RWPE2 (cell line): ENCODE measurements at regions not wholly inside any gene's neighbourhood (a gene's known extent, or its start where the extent isn't known, plus 50 kb on each side); places are given as distances from the start of the nearest gene placed in this dataset.

Experiments used
- ATAC-seq: fragments of 200-7000 bp; cut with Tn5 transposase; 3 replicates; pipeline ENCODE4 v1.9.1; 2021; ENCODE audit warnings: low read depth
- DNase-seq: peaks from one replicate; pipeline ENCODE4 v3.0.0-alpha.2; 2020; ENCODE audit warnings: low spot score
- H3K27ac ChIP-seq: fragments of 450-650 bp; 2 replicates; pipeline ENCODE4 v1.5.1; 2017; ENCODE audit warnings: mild to moderate bottlenecking; ENCODE audit not compliant: poor library complexity, severe bottlenecking
- H3K27me3 ChIP-seq: fragments of 250-450 bp; sonication (Bioruptor Pico); 2 replicates; pipeline ENCODE4 v1.5.1; 2021; ENCODE audit warnings: mild to moderate bottlenecking, moderate library complexity; ENCODE audit not compliant: insufficient read depth, poor library complexity, severe bottlenecking
- H3K36me3 ChIP-seq: fragments of 250-450 bp; sonication (Bioruptor Pico); 2 replicates; pipeline ENCODE4 v1.5.1; 2020; ENCODE audit warnings: low read depth, mild to moderate bottlenecking, moderate library complexity
- H3K4me1 ChIP-seq: fragments of 250-450 bp; sonication (Bioruptor Pico); 2 replicates; pipeline ENCODE4 v1.5.1; 2021; ENCODE audit warnings: mild to moderate bottlenecking, moderate library complexity; ENCODE audit not compliant: insufficient read depth, poor library complexity, severe bottlenecking
- H3K4me3 ChIP-seq: fragments of 250-450 bp; sonication (Bioruptor Pico); 2 replicates; pipeline ENCODE4 v1.5.1; 2021; ENCODE audit warnings: mild to moderate bottlenecking, moderate library complexity; ENCODE audit not compliant: severe bottlenecking
- H3K9me3 ChIP-seq: fragments of 250-450 bp; sonication (Bioruptor Pico); 2 replicates; pipeline ENCODE4 v1.5.1; 2021; ENCODE audit warnings: mild to moderate bottlenecking, moderate library complexity; ENCODE audit not compliant: severe bottlenecking
- TF ChIP-seq, protein P1 (sequence below): fragments of 450-650 bp; IDR thresholded peaks from one replicate; pipeline ENCODE4 v1.5.1; 2017; ENCODE audit warnings: mild to moderate bottlenecking, moderate library complexity; ENCODE audit not compliant: poor library complexity, severe bottlenecking

DNA sequence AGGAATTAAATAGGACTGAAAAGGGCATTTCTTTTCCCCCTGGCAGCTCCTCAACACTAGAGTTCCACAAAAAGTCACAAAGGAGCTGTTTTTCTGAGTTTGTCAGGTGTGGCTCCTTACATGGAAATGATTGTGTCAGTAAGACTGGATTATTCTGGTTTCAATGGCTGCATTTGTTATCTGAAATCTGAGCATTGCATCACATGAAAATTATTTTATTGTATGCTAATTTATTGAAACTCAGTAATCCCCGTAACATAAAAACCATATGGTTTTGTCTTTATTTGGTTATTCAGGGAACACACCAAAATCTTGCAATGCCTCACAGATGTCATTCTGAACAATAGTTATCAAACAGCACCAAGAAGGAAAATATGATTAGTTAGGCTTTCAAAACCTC, 439.7 kb upstream of the TNP1 start:
- no peaks in the 10 kb centered on the region for H3K4me1 ChIP-seq
- H3K9me3 ChIP-seq, result peaks cover 5% of the 10 kb centered on the region
- DNase-seq (no peak), ATAC-seq (no peak)
- H3K36me3 ChIP-seq, result no peaks in the 10 kb centered on the region
- no peak overlapping the region for H3K27ac ChIP-seq
- H3K27me3 ChIP-seq, result no peaks in the 10 kb centered on the region
- no peak overlapping the region for H3K4me3 ChIP-seq
- TF ChIP-seq, protein P1, sequence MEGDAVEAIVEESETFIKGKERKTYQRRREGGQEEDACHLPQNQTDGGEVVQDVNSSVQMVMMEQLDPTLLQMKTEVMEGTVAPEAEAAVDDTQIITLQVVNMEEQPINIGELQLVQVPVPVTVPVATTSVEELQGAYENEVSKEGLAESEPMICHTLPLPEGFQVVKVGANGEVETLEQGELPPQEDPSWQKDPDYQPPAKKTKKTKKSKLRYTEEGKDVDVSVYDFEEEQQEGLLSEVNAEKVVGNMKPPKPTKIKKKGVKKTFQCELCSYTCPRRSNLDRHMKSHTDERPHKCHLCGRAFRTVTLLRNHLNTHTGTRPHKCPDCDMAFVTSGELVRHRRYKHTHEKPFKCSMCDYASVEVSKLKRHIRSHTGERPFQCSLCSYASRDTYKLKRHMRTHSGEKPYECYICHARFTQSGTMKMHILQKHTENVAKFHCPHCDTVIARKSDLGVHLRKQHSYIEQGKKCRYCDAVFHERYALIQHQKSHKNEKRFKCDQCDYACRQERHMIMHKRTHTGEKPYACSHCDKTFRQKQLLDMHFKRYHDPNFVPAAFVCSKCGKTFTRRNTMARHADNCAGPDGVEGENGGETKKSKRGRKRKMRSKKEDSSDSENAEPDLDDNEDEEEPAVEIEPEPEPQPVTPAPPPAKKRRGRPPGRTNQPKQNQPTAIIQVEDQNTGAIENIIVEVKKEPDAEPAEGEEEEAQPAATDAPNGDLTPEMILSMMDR, result no peak

DNA sequence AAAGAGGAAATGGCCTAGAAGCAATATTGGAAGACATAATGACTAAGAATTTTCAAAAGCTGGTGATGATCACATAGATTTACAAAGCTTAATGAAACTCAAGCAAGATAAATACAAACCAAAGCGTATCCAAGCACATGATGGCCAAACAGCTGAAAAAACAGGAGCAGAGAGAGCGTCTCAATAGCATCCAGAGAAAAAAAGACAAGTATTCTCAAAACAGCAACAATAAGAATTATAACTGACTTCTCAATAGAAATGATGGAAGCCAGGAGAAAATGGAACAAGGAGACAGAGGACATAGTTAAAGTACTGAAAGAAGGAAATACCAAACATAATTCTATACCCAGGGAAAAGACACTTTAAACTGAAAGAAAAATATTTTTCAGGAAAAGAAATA, 437.2 kb upstream of the TNP1 start:
- Histone ChIP-seq H3K36me3 (no peaks in the 10 kb centered on the region), H3K27me3 (no peaks in the 10 kb centered on the region), H3K4me1 (no peaks in the 10 kb centered on the region), H3K9me3 (peaks cover 5% of the 10 kb centered on the region), H3K4me3 (no peak overlapping the region), H3K27ac (no peak overlapping the region)
- DNase-seq (no peak), ATAC-seq (no peak)
- TF ChIP-seq, protein P1, result no peak

DNA sequence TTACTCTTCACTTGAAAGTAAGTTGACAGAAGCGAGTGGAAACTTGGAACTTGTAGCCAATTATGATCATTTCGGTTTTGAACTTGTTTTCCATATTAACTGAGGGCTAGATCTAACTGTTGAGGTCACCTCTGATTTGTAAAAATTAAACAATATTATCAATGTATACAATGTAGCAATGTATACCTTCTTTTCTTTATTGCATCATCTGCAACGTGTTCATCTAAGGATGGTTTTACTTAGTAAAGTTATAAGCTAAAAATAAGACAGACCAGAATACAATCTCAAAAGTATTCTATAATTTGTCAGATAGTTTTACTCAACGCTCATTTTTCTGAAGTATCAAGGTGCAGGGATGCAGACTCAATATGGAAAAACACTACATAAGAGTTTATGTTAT, 435.0 kb upstream of the TNP1 start:
- Histone ChIP-seq H3K9me3 (peaks cover 5% of the 10 kb centered on the region), H3K4me1 (peaks cover 3% of the 10 kb centered on the region), H3K27ac (no peak overlapping the region), H3K4me3 (no peak overlapping the region), H3K36me3 (no peaks in the 10 kb centered on the region), H3K27me3 (no peaks in the 10 kb centered on the region)
- TF ChIP-seq, protein P1, result no peak
- no peak for ATAC-seq
- DNase-seq, result no peak

DNA sequence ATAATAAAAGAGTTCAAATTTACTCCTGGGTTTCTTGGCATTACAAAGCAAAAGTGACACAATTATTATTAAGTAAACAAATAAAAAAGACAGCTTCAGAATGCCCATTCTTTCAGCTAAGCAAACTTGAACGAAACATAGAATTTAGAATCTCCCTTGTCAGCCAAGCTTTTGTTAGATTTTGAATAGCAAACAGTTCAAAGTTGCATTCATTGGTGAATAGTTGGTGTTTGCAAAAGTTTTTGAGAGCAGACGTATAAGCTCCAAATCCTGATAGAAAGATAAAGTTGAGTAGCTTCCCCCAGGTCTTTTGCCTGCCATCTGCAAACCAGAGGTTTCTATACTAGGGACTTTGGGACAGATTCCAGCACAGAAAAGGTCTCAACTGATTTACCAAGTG, 434.3 kb upstream of the TNP1 start:
- no peak for DNase-seq
- Histone ChIP-seq H3K36me3 (no peaks in the 10 kb centered on the region), H3K4me3 (no peak overlapping the region), H3K27me3 (no peaks in the 10 kb centered on the region), H3K27ac (no peak overlapping the region), H3K9me3 (peaks cover 5% of the 10 kb centered on the region), H3K4me1 (peaks cover 6% of the 10 kb centered on the region)
- TF ChIP-seq, protein P1, result no peak
- ATAC-seq, result no peak

DNA sequence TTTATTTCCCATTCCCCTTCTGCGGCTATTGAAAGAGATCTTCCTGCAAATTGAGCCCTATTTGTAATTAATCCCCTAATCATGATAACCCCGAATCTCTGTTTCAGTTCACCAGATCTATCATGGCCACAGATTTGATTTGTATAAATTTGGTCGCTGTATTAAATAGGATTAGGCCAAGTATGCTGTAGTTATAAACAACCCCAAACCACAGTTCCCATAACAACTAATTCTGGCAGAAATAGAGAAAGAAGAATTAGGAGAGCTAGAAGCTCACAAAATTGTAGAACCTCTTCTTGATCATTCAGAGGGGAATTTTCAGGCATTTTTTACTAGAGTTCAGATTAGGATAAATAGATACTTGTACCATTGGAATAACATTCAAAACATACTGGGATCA, 433.7 kb upstream of the TNP1 start:
- Histone ChIP-seq H3K36me3 (no peaks in the 10 kb centered on the region), H3K4me1 (peaks cover 6% of the 10 kb centered on the region), H3K9me3 (peaks cover 5% of the 10 kb centered on the region), H3K4me3 (no peak overlapping the region), H3K27ac (no peak overlapping the region), H3K27me3 (no peaks in the 10 kb centered on the region)
- DNase-seq (no peak), ATAC-seq (no peak)
- TF ChIP-seq, protein P1, result no peak
